Activated T-helper 2 cell treated with anti-CD3 and anti-CD28 coated beads, Interferon-gamma antibody, Interleukin-2, Interleukin-4, amounts not matched to agents 10 μg/mL and 5 μg/mL and 100 μg/mL, durations not matched to agents 14 hours and 24 hours and 36 hours (primary cell): ENCODE measurements at regions not wholly inside any gene's neighbourhood (a gene's known extent, or its start where the extent isn't known, plus 50 kb on each side); places are given as distances from the start of the nearest gene placed in this dataset.

Experiments used
- DNase-seq: peaks from one replicate; pipeline ENCODE4 v3.0.0; 2021; ENCODE audit warnings: low spot score
- H3K27ac Mint-ChIP-seq: one replicate; pipeline ENCODE4 v1.8.0; 2021; ENCODE audit warnings: mixed read lengths
- H3K27me3 Mint-ChIP-seq: one replicate; pipeline ENCODE4 v1.8.0; 2021; ENCODE audit warnings: low read depth, mixed read lengths
- H3K36me3 Mint-ChIP-seq: one replicate; pipeline ENCODE4 v1.8.0; 2021; ENCODE audit warnings: low read depth, mixed read lengths
- H3K4me1 Mint-ChIP-seq: one replicate; pipeline ENCODE4 v1.8.0; 2021; ENCODE audit warnings: low read depth, mixed read lengths
- H3K4me3 Mint-ChIP-seq: one replicate; pipeline ENCODE4 v1.8.0; 2021; ENCODE audit warnings: low read depth, mild to moderate bottlenecking, moderate library complexity, mixed read lengths
- H3K9me3 Mint-ChIP-seq: one replicate; pipeline ENCODE4 v1.8.0; 2021; ENCODE audit warnings: mixed read lengths
- intact Hi-C: fragments of 100-400 bp; cut with micrococcal nuclease; formaldehyde crosslinking; loops from one replicate; pipeline ENCODE4 v1.15.1; 2023

GRCh38 chr2:219995399-219995798 is 368.0 kb downstream of the SLC4A3 start:
- Mint-ChIP-seq H3K4me3 (no peak overlapping the region), H3K9me3 (no peaks in the 10 kb centered on the region), H3K4me1 (no peaks in the 10 kb centered on the region), H3K27ac (no peak overlapping the region), H3K36me3 (no peaks in the 10 kb centered on the region), H3K27me3 (no peaks in the 10 kb centered on the region)
- intact Hi-C loops: no loop called here
- no peak for DNase-seq

GRCh38 chr2:219995991-219996765 is 368.7 kb downstream of the SLC4A3 start:
- H3K27ac Mint-ChIP-seq: no peak overlapping the region
- no peak for DNase-seq
- H3K4me3 Mint-ChIP-seq: no peak overlapping the region
- no peaks in the 10 kb centered on the region for H3K27me3 Mint-ChIP-seq
- H3K4me1 Mint-ChIP-seq: no peaks in the 10 kb centered on the region
- H3K9me3 Mint-ChIP-seq: no peaks in the 10 kb centered on the region
- no peaks in the 10 kb centered on the region for H3K36me3 Mint-ChIP-seq
- intact Hi-C loops: no loop called here

- intact Hi-C loops: no loop called here
- Mint-ChIP-seq H3K4me1 (no peaks in the 10 kb centered on the region), H3K27me3 (no peaks in the 10 kb centered on the region), H3K9me3 (no peaks in the 10 kb centered on the region), H3K27ac (no peak overlapping the region), H3K36me3 (no peaks in the 10 kb centered on the region), H3K4me3 (no peak overlapping the region)
- no peak for DNase-seq
These were observed 370.0 kb downstream of the SLC4A3 start for GRCh38 chr2:219997341-219997851.

GRCh38 chr2:219998107-219998506 is 370.7 kb downstream of the SLC4A3 start:
- DNase-seq: no peak
- Mint-ChIP-seq H3K4me3 (no peak overlapping the region), H3K4me1 (no peaks in the 10 kb centered on the region), H3K9me3 (no peaks in the 10 kb centered on the region), H3K36me3 (no peaks in the 10 kb centered on the region), H3K27me3 (no peaks in the 10 kb centered on the region), H3K27ac (no peak overlapping the region)
- intact Hi-C loops: no loop called here

GRCh38 chr2:219998714-219999227 is 371.3 kb downstream of the SLC4A3 start:
- Mint-ChIP-seq H3K9me3 (no peaks in the 10 kb centered on the region), H3K27ac (no peak overlapping the region), H3K36me3 (no peaks in the 10 kb centered on the region), H3K4me3 (no peak overlapping the region), H3K27me3 (no peaks in the 10 kb centered on the region), H3K4me1 (no peaks in the 10 kb centered on the region)
- intact Hi-C loops: no loop called here
- no peak for DNase-seq

GRCh38 chr2:220000080-220000479 is 372.6 kb downstream of the SLC4A3 start:
- no peak for DNase-seq
- Mint-ChIP-seq H3K4me3 (no peak overlapping the region), H3K27me3 (no peaks in the 10 kb centered on the region), H3K4me1 (no peaks in the 10 kb centered on the region), H3K9me3 (no peaks in the 10 kb centered on the region), H3K36me3 (no peaks in the 10 kb centered on the region), H3K27ac (no peak overlapping the region)
- intact Hi-C loops: no loop called here

GRCh38 chr2:220000586-220000985 is 373.2 kb downstream of the SLC4A3 start:
- no peak overlapping the region for H3K27ac Mint-ChIP-seq
- DNase-seq: no peak
- H3K9me3 Mint-ChIP-seq: no peaks in the 10 kb centered on the region
- H3K4me1 Mint-ChIP-seq: no peaks in the 10 kb centered on the region
- no peak overlapping the region for H3K4me3 Mint-ChIP-seq
- H3K36me3 Mint-ChIP-seq: no peaks in the 10 kb centered on the region
- H3K27me3 Mint-ChIP-seq: no peaks in the 10 kb centered on the region
- intact Hi-C loops: no loop called here

GRCh38 chr2:220001751-220002150 is 374.3 kb downstream of the SLC4A3 start:
- Mint-ChIP-seq H3K9me3 (no peaks in the 10 kb centered on the region), H3K4me1 (no peaks in the 10 kb centered on the region), H3K27ac (no peak overlapping the region), H3K27me3 (no peaks in the 10 kb centered on the region), H3K36me3 (no peaks in the 10 kb centered on the region), H3K4me3 (no peak overlapping the region)
- intact Hi-C loops: no loop called here
- no peak for DNase-seq

- intact Hi-C loops: no loop called here
- H3K4me1 Mint-ChIP-seq: no peaks in the 10 kb centered on the region
- H3K4me3 Mint-ChIP-seq: no peak overlapping the region
- no peaks in the 10 kb centered on the region for H3K27me3 Mint-ChIP-seq
- no peaks in the 10 kb centered on the region for H3K36me3 Mint-ChIP-seq
- no peak for DNase-seq
- H3K27ac Mint-ChIP-seq: no peak overlapping the region
- H3K9me3 Mint-ChIP-seq: no peaks in the 10 kb centered on the region
These were observed 374.8 kb downstream of the SLC4A3 start for GRCh38 chr2:220002251-220002650.

- Mint-ChIP-seq H3K27ac (no peak overlapping the region), H3K9me3 (no peaks in the 10 kb centered on the region), H3K36me3 (no peaks in the 10 kb centered on the region), H3K4me3 (no peak overlapping the region), H3K4me1 (no peaks in the 10 kb centered on the region), H3K27me3 (no peaks in the 10 kb centered on the region)
- no peak for DNase-seq
- intact Hi-C loops: no loop called here
These were observed 375.3 kb downstream of the SLC4A3 start for GRCh38 chr2:220002699-220003098.

GRCh38 chr2:220005362-220005761 is 377.9 kb downstream of the SLC4A3 start:
- H3K27me3 Mint-ChIP-seq: no peaks in the 10 kb centered on the region
- no peaks in the 10 kb centered on the region for H3K4me1 Mint-ChIP-seq
- intact Hi-C loops: no loop called here
- no peak overlapping the region for H3K27ac Mint-ChIP-seq
- no peak overlapping the region for H3K4me3 Mint-ChIP-seq
- no peak for DNase-seq
- no peaks in the 10 kb centered on the region for H3K9me3 Mint-ChIP-seq
- H3K36me3 Mint-ChIP-seq: no peaks in the 10 kb centered on the region

GRCh38 chr2:220006152-220006621 is 378.8 kb downstream of the SLC4A3 start:
- H3K4me3 Mint-ChIP-seq: no peak overlapping the region
- no peaks in the 10 kb centered on the region for H3K9me3 Mint-ChIP-seq
- no peaks in the 10 kb centered on the region for H3K36me3 Mint-ChIP-seq
- no peaks in the 10 kb centered on the region for H3K4me1 Mint-ChIP-seq
- no peak for DNase-seq
- H3K27ac Mint-ChIP-seq: no peak overlapping the region
- H3K27me3 Mint-ChIP-seq: no peaks in the 10 kb centered on the region
- intact Hi-C loops: no loop called here

- no peaks in the 10 kb centered on the region for H3K27me3 Mint-ChIP-seq
- intact Hi-C loops: no loop called here
- H3K4me3 Mint-ChIP-seq: no peak overlapping the region
- no peaks in the 10 kb centered on the region for H3K9me3 Mint-ChIP-seq
- no peaks in the 10 kb centered on the region for H3K4me1 Mint-ChIP-seq
- H3K36me3 Mint-ChIP-seq: no peaks in the 10 kb centered on the region
- no peak for DNase-seq
- no peak overlapping the region for H3K27ac Mint-ChIP-seq
These were observed 384.4 kb downstream of the SLC4A3 start for GRCh38 chr2:220011859-220012258.
